Keratinocyte (primary cell): ENCODE measurements at regions not wholly inside any gene's neighbourhood (a gene's known extent, or its start where the extent isn't known, plus 50 kb on each side); places are given as distances from the start of the nearest gene placed in this dataset.
A peak's percentile ranks its signal among the peaks of the same experiment; 100 is the strongest.
"Not testable (repeated sequence)": the region's sequence is repeated elsewhere in the genome, so short reads cannot be mapped to it uniquely, and the experiment has no call there.

Source experiments
- DNase-seq: peaks from one replicate; pipeline ENCODE4 v3.0.0-alpha.2; 2011; ENCODE audit warnings: low read depth, missing footprints, low spot score
- FAIRE-seq: peaks from 2 replicates; lab custom pipeline; 2011; peaks lifted over from hg19 to GRCh38; lab: Jason Lieb, UNC
- H2AFZ ChIP-seq: 2 replicates; pipeline ENCODE4 v1.6.0; 2012; ENCODE audit warnings: low read length, control low read depth, inconsistent platforms; ENCODE audit not compliant: control insufficient read depth
- H3K27ac ChIP-seq: 2 replicates; pipeline ENCODE4 v1.5.1; 2011; ENCODE audit warnings: low read length; ENCODE audit not compliant: control insufficient read depth, insufficient read depth
- H3K27me3 ChIP-seq: 3 replicates; pipeline ENCODE4 v1.6.0; 2011; ENCODE audit warnings: low read length; ENCODE audit not compliant: control insufficient read depth, insufficient read depth; ENCODE audit errors: extremely low read depth
- H3K36me3 ChIP-seq, 2 experiments: 2 replicates in 1 of 2; 3 replicates in 1 of 2; pipeline ENCODE4 v1.5.1; 2011; ENCODE audit warnings: low read length in 2 of 2, mild to moderate bottlenecking in 1 of 2; ENCODE audit not compliant: control insufficient read depth in 2 of 2, insufficient read depth in 2 of 2; ENCODE audit errors: extremely low read depth in 1 of 2
- H3K4me1 ChIP-seq: 3 replicates; pipeline ENCODE4 v1.5.1; 2011; ENCODE audit warnings: low read length; ENCODE audit not compliant: control insufficient read depth, insufficient read depth; ENCODE audit errors: extremely low read depth
- H3K4me2 ChIP-seq: 3 replicates; pipeline ENCODE4 v1.6.0; 2011; ENCODE audit warnings: low read depth, low read length; ENCODE audit not compliant: control insufficient read depth, insufficient read depth; ENCODE audit errors: extremely low read depth
- H3K4me3 ChIP-seq, 3 experiments: fragments of 200-600 bp in 1 of 3; sonication (generic) in 1 of 3; 2 replicates in 2 of 3; 3 replicates in 1 of 3; pipeline ENCODE4 v1.5.1; 2011 to 2016; ENCODE audit warnings: low read length in 3 of 3, mild to moderate bottlenecking in 3 of 3, control low read depth in 2 of 3, inconsistent platforms in 1 of 3, low read depth in 1 of 3, mixed read lengths in 1 of 3, mixed run types in 1 of 3, moderate library complexity in 1 of 3; ENCODE audit not compliant: control insufficient read depth in 2 of 3, insufficient read depth in 2 of 3; ENCODE audit errors: extremely low read depth in 1 of 3
- H3K79me2 ChIP-seq: 2 replicates; pipeline ENCODE4 v1.6.0; 2012; ENCODE audit warnings: low read length; ENCODE audit not compliant: control insufficient read depth, insufficient read depth
- H3K9ac ChIP-seq: 3 replicates; pipeline ENCODE4 v1.6.0; 2011; ENCODE audit warnings: low read length; ENCODE audit not compliant: control insufficient read depth, insufficient read depth; ENCODE audit errors: extremely low read depth
- H3K9me1 ChIP-seq: 3 replicates; pipeline ENCODE4 v1.6.0; 2011; ENCODE audit warnings: low read length; ENCODE audit not compliant: control insufficient read depth, insufficient read depth; ENCODE audit errors: extremely low read depth
- H3K9me3 ChIP-seq: 2 replicates; pipeline ENCODE4 v1.5.1; 2012; ENCODE audit warnings: low read depth, low read length; ENCODE audit not compliant: control insufficient read depth
- H4K20me1 ChIP-seq: 3 replicates; pipeline ENCODE4 v1.6.0; 2011; ENCODE audit warnings: low read length; ENCODE audit not compliant: control insufficient read depth, insufficient read depth; ENCODE audit errors: extremely low read depth
- CTCF ChIP-seq, 3 experiments: IDR thresholded peaks in 1 of 3; conservative IDR thresholded peaks in 1 of 3; optimal IDR thresholded peaks in 1 of 3; 2 replicates in 2 of 3; 3 replicates in 1 of 3; pipeline versions ENCODE3 to v1.5.1; 2011; ENCODE audit warnings: low read length in 3 of 3, mild to moderate bottlenecking in 3 of 3, moderate library complexity in 2 of 3, control low read depth in 1 of 3, inconsistent platforms in 1 of 3; ENCODE audit not compliant: insufficient read depth in 2 of 3; ENCODE audit errors: extremely low read depth in 1 of 3
- EZH2 ChIP-seq: IDR thresholded peaks from one replicate; pipeline ENCODE4 v1.6.1; 2012; ENCODE audit warnings: inconsistent platforms, mild to moderate bottlenecking, low read length, moderate library complexity
- dilution Hi-C: fragments of 300-500 bp; cut with MboI; formaldehyde crosslinking; loops from one replicate; pipeline ENCODE4 v1.7.0; 2020; ENCODE audit warnings: low sequenced_read_pairs; ENCODE audit not compliant: extremely low pct_ligation_motif_present

GRCh38 chr1:148372731-148373130 is 110.4 kb downstream of the PPIAL4G start:
- no peaks in the 10 kb centered on the region for H3K27me3 ChIP-seq
- H3K4me2 ChIP-seq: no peak overlapping the region
- peak overlapping the region; percentile 2 for H2AFZ ChIP-seq
- TF ChIP-seq CTCF (optimal IDR thresholded peaks at IDR 0.05 in 1 of 3, IDR thresholded peaks at IDR 0.05 in 1 of 3, conservative IDR thresholded peaks at IDR 0.05 in 1 of 3; ENCODE audit: extremely low read depth in 1 of 3, insufficient read depth in 2 of 3, low read length in 3 of 3): no peak
- TF ChIP-seq EZH2: no peak
- no peak overlapping the region for H3K9ac ChIP-seq
- no peak for DNase-seq
- H3K9me3 ChIP-seq: no peaks in the 10 kb centered on the region
- no peaks in the 10 kb centered on the region for H3K79me2 ChIP-seq
- no peak overlapping the region for H3K4me3 ChIP-seq
- no peaks in the 10 kb centered on the region for H3K9me1 ChIP-seq
- no peak for FAIRE-seq
- peaks cover 16% of the 10 kb centered on the region for H3K4me1 ChIP-seq
- no peaks in the 10 kb centered on the region for H4K20me1 ChIP-seq
- H3K36me3 ChIP-seq: no peaks in the 10 kb centered on the region
- dilution Hi-C loops: no loop called here
- H3K27ac ChIP-seq: no peak overlapping the region

GRCh38 chr1:148372051-148372726 is 110.9 kb downstream of the PPIAL4G start:
- H3K4me2 ChIP-seq, H3K9ac ChIP-seq, H3K27me3 ChIP-seq, H3K36me3 ChIP-seq, DNase-seq, dilution Hi-C loops, H4K20me1 ChIP-seq, H3K27ac ChIP-seq, H3K9me3 ChIP-seq, H3K9me1 ChIP-seq, H3K79me2 ChIP-seq, FAIRE-seq, H3K4me3 ChIP-seq: not testable (repeated sequence)
- H3K4me1 ChIP-seq: peaks cover 16% of the 10 kb centered on the region
- peak overlapping the region; percentile 2 for H2AFZ ChIP-seq

- H2AFZ ChIP-seq, H3K4me3 ChIP-seq, dilution Hi-C loops, H3K79me2 ChIP-seq, H3K27ac ChIP-seq, H3K4me2 ChIP-seq, FAIRE-seq, H3K27me3 ChIP-seq, H3K9me1 ChIP-seq, DNase-seq, H3K9me3 ChIP-seq, H3K36me3 ChIP-seq, H3K9ac ChIP-seq, H4K20me1 ChIP-seq: not testable (repeated sequence)
- peaks cover 16% of the 10 kb centered on the region for H3K4me1 ChIP-seq
- peak; percentile 60 to 72 (median 72) for TF ChIP-seq CTCF (optimal IDR thresholded peaks at IDR 0.05 in 1 of 3, IDR thresholded peaks at IDR 0.05 in 1 of 3, conservative IDR thresholded peaks at IDR 0.05 in 1 of 3; ENCODE audit: extremely low read depth in 1 of 3, insufficient read depth in 2 of 3, low read length in 3 of 3)
These were observed 111.5 kb downstream of the PPIAL4G start for GRCh38 chr1:148371551-148371994.

GRCh38 chr1:148370661-148371060 is 112.4 kb downstream of the PPIAL4G start:
- peaks cover 21% of the 10 kb centered on the region for H3K4me1 ChIP-seq
- H3K27ac ChIP-seq, DNase-seq, H3K9ac ChIP-seq, dilution Hi-C loops, H3K27me3 ChIP-seq, H3K79me2 ChIP-seq, H4K20me1 ChIP-seq, H3K9me3 ChIP-seq, H3K36me3 ChIP-seq, H3K4me2 ChIP-seq, H3K9me1 ChIP-seq, H2AFZ ChIP-seq, FAIRE-seq, H3K4me3 ChIP-seq: not testable (repeated sequence)
